HEK293T (cell line): ENCODE measurements at regions not wholly inside any gene's neighbourhood (a gene's known extent, or its start where the extent isn't known, plus 50 kb on each side); places are given as distances from the start of the nearest gene placed in this dataset.

Experiments
- ARNT ChIP-seq: fragments of 450-650 bp; IDR thresholded peaks from 2 replicates; pipeline ENCODE4 v1.6.1; 2017; ENCODE audit warnings: mild to moderate bottlenecking
- CTBP1 ChIP-seq: fragments of 450-650 bp; IDR thresholded peaks from 2 replicates; pipeline ENCODE4 v1.6.1; 2016; ENCODE audit warnings: borderline replicate concordance
- FOXM1 ChIP-seq: fragments of 450-650 bp; IDR thresholded peaks from 2 replicates; pipeline ENCODE4 v1.6.1; 2017; ENCODE audit warnings: mild to moderate bottlenecking, borderline replicate concordance
- HDGF ChIP-seq: fragments of 450-650 bp; IDR thresholded peaks from 2 replicates; pipeline ENCODE4 v1.6.1; 2017; ENCODE audit warnings: antibody characterized with exemption, borderline replicate concordance
- L3MBTL2 ChIP-seq: fragments of 450-650 bp; conservative IDR thresholded peaks from 2 replicates; pipeline ENCODE4 v1.6.1; 2016; ENCODE audit warnings: mild to moderate bottlenecking
- NFRKB ChIP-seq: fragments of 450-650 bp; IDR thresholded peaks from 2 replicates; pipeline ENCODE4 v1.6.1; 2016; ENCODE audit warnings: mild to moderate bottlenecking, moderate library complexity
- SP1 ChIP-seq: fragments of 450-650 bp; IDR thresholded peaks from 2 replicates; pipeline ENCODE4 v1.6.1; 2017
- SUZ12 ChIP-seq: fragments of 450-650 bp; IDR thresholded peaks from 2 replicates; pipeline ENCODE4 v1.6.1; 2016; ENCODE audit warnings: mild to moderate bottlenecking
- TARDBP ChIP-seq: fragments of 450-650 bp; IDR thresholded peaks from 2 replicates; pipeline ENCODE4 v1.6.1; 2016

GRCh38 chr3:35262406-35262805 lies 376.9 kb upstream of the ARPP21 start:
- TF ChIP-seq FOXM1 (no peak), NFRKB (no peak), HDGF (no peak), ARNT (no peak), SP1 (no peak), L3MBTL2 (no peak), TARDBP (no peak), SUZ12 (no peak), CTBP1 (no peak)
